CD4-positive, alpha-beta T cell (primary cell): ENCODE measurements at regions not wholly inside any gene's neighbourhood (a gene's known extent, or its start where the extent isn't known, plus 50 kb on each side); places are given as distances from the start of the nearest gene placed in this dataset.

Experiments
- ATAC-seq: fragments of 200-7000 bp; cut with Tn5 transposase; one replicate; pipeline ENCODE4 v1.10.0; 2022; ENCODE audit warnings: mild to moderate bottlenecking; ENCODE audit not compliant: poor library complexity
- CTCF ChIA-PET: fragments of 350-600 bp; sonication (Branson Sonifier 250); formaldehyde crosslinking; loops from one replicate; lab custom pipeline; 2021; ENCODE audit warnings: antibody characterized with exemption, inconsistent platforms; lab: Charles Lee
- POLR2A ChIA-PET: fragments of 350-600 bp; sonication (Branson Sonifier 250); formaldehyde crosslinking; loops from one replicate; lab custom pipeline; 2021; ENCODE audit warnings: antibody characterized with exemption, inconsistent platforms; lab: Charles Lee
- DNase-seq, 14 experiments: peaks; one replicate each; pipeline ENCODE4 v3.0.0-alpha.2; 2013 to 2020; ENCODE audit warnings: mixed read lengths in 2 of 14
- H3K27ac ChIP-seq, 2 donors: one replicate each; pipeline versions ENCODE4 v1.5.1 to v1.7.0; 2013; ENCODE audit warnings: low read length in 2 of 2, low read depth in 1 of 2, mild to moderate bottlenecking in 1 of 2
- H3K27me3 ChIP-seq, 2 experiments: 1 replicate in 1 of 2; 2 replicates in 1 of 2; pipeline versions ENCODE4 v1.6.1 to v1.7.0; 2013; ENCODE audit warnings: low read length in 2 of 2, control low read depth in 1 of 2, mild to moderate bottlenecking in 1 of 2, moderate library complexity in 1 of 2; ENCODE audit not compliant: insufficient read depth in 2 of 2, control insufficient read depth in 1 of 2
- H3K36me3 ChIP-seq: one replicate; pipeline ENCODE4 v1.6.1; 2013; ENCODE audit warnings: low read length, control low read depth; ENCODE audit not compliant: insufficient read depth
- H3K4me1 ChIP-seq: one replicate; pipeline ENCODE4 v1.6.1; 2013; ENCODE audit warnings: low read length, control low read depth; ENCODE audit not compliant: insufficient read depth
- H3K4me3 ChIP-seq: one replicate; pipeline ENCODE4 v1.5.1; 2013; ENCODE audit warnings: mild to moderate bottlenecking, low read length, moderate library complexity
- H3K9me3 ChIP-seq, 2 experiments: 1 replicate in 1 of 2; 2 replicates in 1 of 2; pipeline versions ENCODE4 v1.6.1 to v1.7.0; 2013; ENCODE audit warnings: low read length in 2 of 2, mild to moderate bottlenecking in 2 of 2, control low read depth in 1 of 2, moderate library complexity in 1 of 2; ENCODE audit not compliant: control insufficient read depth in 1 of 2, insufficient read depth in 1 of 2
- H3K27ac Mint-ChIP-seq: one replicate; pipeline ENCODE4 v1.8.0; 2020; ENCODE audit warnings: mixed read lengths
- H3K27me3 Mint-ChIP-seq: one replicate; pipeline ENCODE4 v1.8.0; 2021; ENCODE audit warnings: mixed read lengths
- H3K36me3 Mint-ChIP-seq: one replicate; pipeline ENCODE4 v1.8.0; 2021; ENCODE audit warnings: low read depth, mixed read lengths
- H3K4me1 Mint-ChIP-seq: one replicate; pipeline ENCODE4 v1.8.0; 2021; ENCODE audit warnings: low read depth, mixed read lengths
- H3K4me3 Mint-ChIP-seq: one replicate; pipeline ENCODE4 v1.8.0; 2020; ENCODE audit warnings: mild to moderate bottlenecking, mixed read lengths
- H3K9me3 Mint-ChIP-seq: one replicate; pipeline ENCODE4 v1.8.0; 2020; ENCODE audit warnings: mixed read lengths
- CTCF ChIP-seq: fragments of 200-600 bp; IDR thresholded peaks from one replicate; pipeline ENCODE4 v1.8.0; 2022; ENCODE audit warnings: antibody characterized with exemption, mild to moderate bottlenecking
- intact Hi-C, 2 experiments: fragments of 100-400 bp; cut with DNase I in 1 of 2; cut with micrococcal nuclease in 1 of 2; formaldehyde crosslinking; loops; one replicate each; pipeline versions ENCODE4 v1.15.1 to v1.9.0; 2023 to 2025; cut with DNase I, micrococcal nuclease

GRCh38 chr3:188092648-188093047 lies 61.3 kb upstream of the LPP start:
- H3K36me3 ChIP-seq: no peaks in the 10 kb centered on the region
- no peaks in the 10 kb centered on the region for H3K27me3 ChIP-seq
- intact Hi-C loops: no loop called here
- no peak for DNase-seq
- CTCF ChIA-PET: no interaction called here
- Mint-ChIP-seq H3K9me3 (no peaks in the 10 kb centered on the region), H3K36me3 (no peaks in the 10 kb centered on the region), H3K27me3 (no peaks in the 10 kb centered on the region), H3K4me1 (no peaks in the 10 kb centered on the region), H3K4me3 (no peak overlapping the region), H3K27ac (no peak overlapping the region)
- H3K27ac ChIP-seq: no peak overlapping the region
- no peaks in the 10 kb centered on the region for H3K4me1 ChIP-seq
- no peak for ATAC-seq
- no peaks in the 10 kb centered on the region for H3K9me3 ChIP-seq
- no peak for TF ChIP-seq CTCF
- H3K4me3 ChIP-seq: no peak overlapping the region
- POLR2A ChIA-PET: no interaction called here

GRCh38 chr3:188095431-188095830 lies 58.5 kb upstream of the LPP start:
- intact Hi-C loops: no loop called here
- H3K4me1 ChIP-seq: no peaks in the 10 kb centered on the region
- no peak for DNase-seq
- H3K36me3 ChIP-seq: no peaks in the 10 kb centered on the region
- H3K4me3 ChIP-seq: no peak overlapping the region
- ChIA-PET CTCF (no interaction called here), POLR2A (no interaction called here)
- no peak overlapping the region for H3K4me3 Mint-ChIP-seq
- no peaks in the 10 kb centered on the region for H3K27me3 Mint-ChIP-seq
- no peak for ATAC-seq
- no peak for TF ChIP-seq CTCF
- no peaks in the 10 kb centered on the region for H3K9me3 ChIP-seq
- no peaks in the 10 kb centered on the region for H3K27me3 ChIP-seq
- no peaks in the 10 kb centered on the region for H3K36me3 Mint-ChIP-seq
- H3K4me1 Mint-ChIP-seq: no peaks in the 10 kb centered on the region
- no peak overlapping the region for H3K27ac ChIP-seq
- H3K27ac Mint-ChIP-seq: no peak overlapping the region
- no peaks in the 10 kb centered on the region for H3K9me3 Mint-ChIP-seq

DNA sequence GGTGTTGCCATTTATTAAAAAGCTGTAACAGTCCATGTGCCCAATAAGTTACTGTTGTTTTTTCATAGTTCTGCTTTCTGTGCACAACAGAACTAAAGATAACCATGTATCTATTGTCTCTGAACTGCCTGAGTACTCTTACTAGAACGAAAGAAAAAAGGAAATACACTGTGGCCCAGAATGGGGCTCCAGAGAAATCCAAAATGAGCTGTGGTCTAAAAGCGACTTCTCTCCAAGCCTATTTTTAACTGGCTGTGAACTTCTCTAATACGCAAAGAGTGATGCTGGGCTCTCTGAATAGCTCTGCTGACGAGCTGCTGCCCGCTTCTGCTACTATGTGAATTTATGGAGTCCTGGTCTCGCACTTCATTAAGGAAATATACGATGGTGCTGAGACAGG lies 56.2 kb upstream of the LPP start:
- H3K27ac ChIP-seq: no peak overlapping the region
- CTCF ChIA-PET: no interaction called here
- no peak overlapping the region for H3K27ac Mint-ChIP-seq
- no peaks in the 10 kb centered on the region for H3K27me3 ChIP-seq
- no peak for TF ChIP-seq CTCF
- POLR2A ChIA-PET: no interaction called here
- H3K4me1 Mint-ChIP-seq: no peaks in the 10 kb centered on the region
- intact Hi-C loops: no loop called here
- no peaks in the 10 kb centered on the region for H3K4me1 ChIP-seq
- peak in 1 of 14 experiments; percentile 12 for DNase-seq
- H3K4me3 Mint-ChIP-seq: no peak overlapping the region
- no peak for ATAC-seq
- no peaks in the 10 kb centered on the region for H3K36me3 ChIP-seq
- H3K36me3 Mint-ChIP-seq: no peaks in the 10 kb centered on the region
- peaks cover 3% of the 10 kb centered on the region for H3K9me3 Mint-ChIP-seq
- no peaks in the 10 kb centered on the region for H3K9me3 ChIP-seq
- H3K4me3 ChIP-seq: no peak overlapping the region
- H3K27me3 Mint-ChIP-seq: no peaks in the 10 kb centered on the region
